Keratinocyte (primary cell): ENCODE measurements at regions not wholly inside any gene's neighbourhood (a gene's known extent, or its start where the extent isn't known, plus 50 kb on each side); places are given as distances from the start of the nearest gene placed in this dataset.

Source experiments
- EZH2 ChIP-seq: IDR thresholded peaks from one replicate; pipeline ENCODE4 v1.6.1; 2012; ENCODE audit warnings: inconsistent platforms, mild to moderate bottlenecking, low read length, moderate library complexity
- TF ChIP-seq, protein P1 (sequence below), 3 experiments: IDR thresholded peaks in 1 of 3; conservative IDR thresholded peaks in 1 of 3; optimal IDR thresholded peaks in 1 of 3; 2 replicates in 2 of 3; 3 replicates in 1 of 3; pipeline versions ENCODE3 to v1.5.1; 2011; ENCODE audit warnings: low read length in 3 of 3, mild to moderate bottlenecking in 3 of 3, moderate library complexity in 2 of 3, control low read depth in 1 of 3, inconsistent platforms in 1 of 3; ENCODE audit not compliant: insufficient read depth in 2 of 3; ENCODE audit errors: extremely low read depth in 1 of 3

DNA sequence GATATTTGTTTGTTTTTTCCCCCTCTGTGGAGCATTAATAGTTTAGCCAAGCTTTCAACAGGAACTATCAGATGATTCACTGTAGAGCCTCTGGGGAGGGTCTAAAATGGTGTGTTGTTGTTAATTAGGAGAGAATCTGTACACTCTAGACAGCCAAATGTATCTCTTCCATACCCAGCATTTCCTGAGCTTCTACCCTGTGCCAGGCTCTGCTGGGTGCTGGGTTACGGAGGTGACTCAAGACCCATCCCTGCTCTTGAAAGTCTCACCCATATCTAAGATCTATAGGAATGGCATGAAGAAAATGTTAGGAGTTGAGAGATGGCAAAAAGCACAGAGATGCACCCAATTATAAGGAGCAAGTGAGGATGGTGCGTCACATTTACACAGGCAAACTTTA is 245.8 kb downstream of the C12orf75 start:
- TF ChIP-seq EZH2, result no peak
- TF ChIP-seq, protein P1, sequence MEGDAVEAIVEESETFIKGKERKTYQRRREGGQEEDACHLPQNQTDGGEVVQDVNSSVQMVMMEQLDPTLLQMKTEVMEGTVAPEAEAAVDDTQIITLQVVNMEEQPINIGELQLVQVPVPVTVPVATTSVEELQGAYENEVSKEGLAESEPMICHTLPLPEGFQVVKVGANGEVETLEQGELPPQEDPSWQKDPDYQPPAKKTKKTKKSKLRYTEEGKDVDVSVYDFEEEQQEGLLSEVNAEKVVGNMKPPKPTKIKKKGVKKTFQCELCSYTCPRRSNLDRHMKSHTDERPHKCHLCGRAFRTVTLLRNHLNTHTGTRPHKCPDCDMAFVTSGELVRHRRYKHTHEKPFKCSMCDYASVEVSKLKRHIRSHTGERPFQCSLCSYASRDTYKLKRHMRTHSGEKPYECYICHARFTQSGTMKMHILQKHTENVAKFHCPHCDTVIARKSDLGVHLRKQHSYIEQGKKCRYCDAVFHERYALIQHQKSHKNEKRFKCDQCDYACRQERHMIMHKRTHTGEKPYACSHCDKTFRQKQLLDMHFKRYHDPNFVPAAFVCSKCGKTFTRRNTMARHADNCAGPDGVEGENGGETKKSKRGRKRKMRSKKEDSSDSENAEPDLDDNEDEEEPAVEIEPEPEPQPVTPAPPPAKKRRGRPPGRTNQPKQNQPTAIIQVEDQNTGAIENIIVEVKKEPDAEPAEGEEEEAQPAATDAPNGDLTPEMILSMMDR (optimal IDR thresholded peaks at IDR 0.05 in 1 of 3, IDR thresholded peaks at IDR 0.05 in 1 of 3, conservative IDR thresholded peaks at IDR 0.05 in 1 of 3; ENCODE audit: extremely low read depth in 1 of 3, insufficient read depth in 2 of 3, low read length in 3 of 3), result no peak
